Kidney epithelial cell (primary cell): ENCODE measurements at regions not wholly inside any gene's neighbourhood (a gene's known extent, or its start where the extent isn't known, plus 50 kb on each side); places are given as distances from the start of the nearest gene placed in this dataset.

Source experiments
- DNase-seq: peaks from one replicate; pipeline ENCODE4 v3.0.0-alpha.2; 2010; ENCODE audit warnings: low read depth
- H3K27me3 ChIP-seq: 2 replicates; pipeline ENCODE4 v1.6.0; 2011; ENCODE audit warnings: low read length; ENCODE audit not compliant: control insufficient read depth, insufficient read depth
- H3K36me3 ChIP-seq: 2 replicates; pipeline ENCODE4 v1.5.1; 2011; ENCODE audit warnings: low read length; ENCODE audit not compliant: control insufficient read depth, insufficient read depth
- H3K4me3 ChIP-seq: 2 replicates; pipeline ENCODE4 v1.5.1; 2011; ENCODE audit warnings: low read depth, mild to moderate bottlenecking, control low read depth, low read length
- TF ChIP-seq, protein P1 (sequence below): IDR thresholded peaks from 2 replicates; pipeline ENCODE4 v1.5.1; 2011; ENCODE audit warnings: mild to moderate bottlenecking, moderate library complexity, low read length, control low read depth, inconsistent platforms; ENCODE audit not compliant: insufficient read depth, poor library complexity, severe bottlenecking

- no peaks in the 10 kb centered on the region for H3K36me3 ChIP-seq
- TF ChIP-seq, protein P1, sequence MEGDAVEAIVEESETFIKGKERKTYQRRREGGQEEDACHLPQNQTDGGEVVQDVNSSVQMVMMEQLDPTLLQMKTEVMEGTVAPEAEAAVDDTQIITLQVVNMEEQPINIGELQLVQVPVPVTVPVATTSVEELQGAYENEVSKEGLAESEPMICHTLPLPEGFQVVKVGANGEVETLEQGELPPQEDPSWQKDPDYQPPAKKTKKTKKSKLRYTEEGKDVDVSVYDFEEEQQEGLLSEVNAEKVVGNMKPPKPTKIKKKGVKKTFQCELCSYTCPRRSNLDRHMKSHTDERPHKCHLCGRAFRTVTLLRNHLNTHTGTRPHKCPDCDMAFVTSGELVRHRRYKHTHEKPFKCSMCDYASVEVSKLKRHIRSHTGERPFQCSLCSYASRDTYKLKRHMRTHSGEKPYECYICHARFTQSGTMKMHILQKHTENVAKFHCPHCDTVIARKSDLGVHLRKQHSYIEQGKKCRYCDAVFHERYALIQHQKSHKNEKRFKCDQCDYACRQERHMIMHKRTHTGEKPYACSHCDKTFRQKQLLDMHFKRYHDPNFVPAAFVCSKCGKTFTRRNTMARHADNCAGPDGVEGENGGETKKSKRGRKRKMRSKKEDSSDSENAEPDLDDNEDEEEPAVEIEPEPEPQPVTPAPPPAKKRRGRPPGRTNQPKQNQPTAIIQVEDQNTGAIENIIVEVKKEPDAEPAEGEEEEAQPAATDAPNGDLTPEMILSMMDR = no peak
- H3K27me3 ChIP-seq = no peaks in the 10 kb centered on the region
- no peak for DNase-seq
- no peak overlapping the region for H3K4me3 ChIP-seq
Observed at GRCh38 chr9:88221105-88221504, 82.8 kb upstream of the SPATA31C2 start.

- no peak overlapping the region for H3K4me3 ChIP-seq
- TF ChIP-seq, protein P1 = no peak
- no peaks in the 10 kb centered on the region for H3K36me3 ChIP-seq
- H3K27me3 ChIP-seq = no peaks in the 10 kb centered on the region
- DNase-seq = no peak
Observed at GRCh38 chr9:88220652-88221051, 82.4 kb upstream of the SPATA31C2 start.

DNA sequence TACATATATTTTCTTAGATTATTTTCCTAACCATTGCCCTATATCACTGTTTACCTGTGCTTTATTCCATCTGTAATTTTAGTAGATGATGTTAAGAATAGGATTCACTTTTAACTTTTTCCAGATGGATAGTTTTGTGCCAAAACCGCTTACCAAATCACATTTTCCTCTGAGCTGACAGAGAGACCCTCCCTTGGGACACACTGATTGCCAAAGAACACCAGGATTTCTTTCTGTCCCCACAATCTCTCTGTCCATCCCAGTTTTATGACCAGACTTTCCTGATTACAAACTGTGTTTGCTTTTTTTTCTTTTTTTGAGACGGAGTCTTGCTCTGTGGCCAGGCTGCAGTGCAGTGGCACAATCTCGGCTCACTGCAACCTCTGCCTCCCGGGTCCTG, 81.3 kb upstream of the SPATA31C2 start:
- no peak overlapping the region for H3K4me3 ChIP-seq
- DNase-seq = no peak
- TF ChIP-seq, protein P1 = no peak
- no peaks in the 10 kb centered on the region for H3K27me3 ChIP-seq
- no peaks in the 10 kb centered on the region for H3K36me3 ChIP-seq

DNA sequence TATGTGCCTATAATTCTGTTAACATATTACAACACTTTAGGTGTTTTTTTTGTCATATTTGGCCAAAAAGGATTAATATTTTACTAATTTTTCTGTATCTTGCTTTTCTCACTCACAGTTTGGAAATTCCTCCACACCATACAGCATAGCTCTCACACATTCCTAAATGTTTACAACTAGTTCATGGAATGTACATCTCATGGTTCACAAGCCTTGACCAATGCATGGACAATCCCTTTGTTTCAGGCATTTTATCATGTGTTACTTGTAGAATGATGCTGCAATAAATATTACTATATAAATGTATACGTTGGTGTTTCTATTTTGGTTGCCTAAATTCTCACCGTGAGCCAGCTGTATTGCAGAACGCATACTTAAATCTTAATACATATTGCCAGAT, 80.5 kb upstream of the SPATA31C2 start:
- Histone ChIP-seq H3K27me3 (no peaks in the 10 kb centered on the region), H3K4me3 (no peak overlapping the region), H3K36me3 (no peaks in the 10 kb centered on the region)
- TF ChIP-seq, protein P1 = no peak
- DNase-seq = no peak

DNA sequence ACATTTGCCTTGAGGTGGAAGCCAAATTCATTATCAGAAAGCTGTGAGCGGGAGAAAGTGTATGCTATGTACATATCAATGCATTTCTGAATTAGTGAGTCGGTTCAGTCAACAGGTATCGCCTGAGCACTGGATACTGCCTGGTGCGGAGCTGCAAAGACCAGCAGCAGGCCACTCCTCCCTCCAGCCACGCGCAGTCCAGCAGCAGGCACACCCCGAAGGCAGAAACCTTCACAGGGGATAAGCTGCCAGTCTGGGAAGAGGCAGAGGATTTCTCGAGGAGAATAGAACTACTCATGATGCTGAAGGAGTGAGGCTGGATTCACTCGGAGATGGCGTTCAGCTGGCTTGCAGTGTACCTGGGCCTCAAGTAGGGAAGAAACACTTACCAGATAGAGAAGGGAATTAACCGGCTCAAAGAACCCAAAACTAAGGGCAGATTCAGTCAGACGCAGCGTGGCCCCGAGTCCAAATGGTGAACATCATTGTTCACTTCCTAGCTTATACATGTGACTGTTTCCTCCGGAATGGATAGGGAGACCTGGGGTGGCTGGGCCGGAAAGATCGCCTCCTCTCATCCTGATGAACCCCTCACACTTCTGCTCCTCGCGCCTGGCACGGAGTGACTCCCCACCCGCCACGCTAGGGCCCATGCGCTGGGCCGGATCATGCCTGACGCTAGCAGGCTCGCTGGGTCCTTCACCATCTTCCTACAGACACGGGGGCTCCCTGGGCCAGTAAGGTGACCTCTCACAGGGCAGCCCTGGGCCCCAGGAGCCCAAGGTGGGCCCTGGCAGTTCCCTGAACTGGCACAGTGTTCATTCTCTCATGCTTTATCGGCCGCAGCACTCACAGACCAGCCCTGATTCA, 78.1 kb upstream of the SPATA31C2 start:
- TF ChIP-seq, protein P1 = no peak
- no peaks in the 10 kb centered on the region for H3K36me3 ChIP-seq
- DNase-seq = no peak
- H3K4me3 ChIP-seq = no peak overlapping the region
- H3K27me3 ChIP-seq = no peaks in the 10 kb centered on the region
